HL-60 (cell line): ENCODE measurements at regions not wholly inside any gene's neighbourhood (a gene's known extent, or its start where the extent isn't known, plus 50 kb on each side); places are given as distances from the start of the nearest gene placed in this dataset.
"Not testable (repeated sequence)": the region's sequence is repeated elsewhere in the genome, so short reads cannot be mapped to it uniquely, and the experiment has no call there.

Experiments
- DNase-seq, 2 experiments: peaks; one replicate each; pipeline ENCODE4 v3.0.0-alpha.2; 2010 to 2020; ENCODE audit warnings: low read depth in 1 of 2, low spot score in 1 of 2
- H3K27ac ChIP-seq: fragments of 250-450 bp; sonication (Bioruptor Pico); replicated peaks from 2 replicates; pipeline ENCODE4 v1.5.1; 2020; ENCODE audit warnings: mild to moderate bottlenecking, moderate library complexity
- H3K27me3 ChIP-seq: fragments of 250-450 bp; sonication (Bioruptor Pico); 2 replicates; pipeline ENCODE4 v1.5.1; 2021; ENCODE audit warnings: mild to moderate bottlenecking, moderate library complexity; ENCODE audit not compliant: insufficient read depth, poor library complexity, severe bottlenecking
- H3K4me3 ChIP-seq: replicated peaks from 2 replicates; pipeline ENCODE4 v1.5.1; 2011; ENCODE audit warnings: mild to moderate bottlenecking, control low read depth, low read length; ENCODE audit not compliant: insufficient read depth
- GABPA ChIP-seq: IDR thresholded peaks from 2 replicates; pipeline ENCODE4 v1.6.1; 2012; ENCODE audit warnings: low read depth
- POLR2AphosphoS5 ChIP-seq: IDR thresholded peaks from 2 replicates; pipeline ENCODE4 v1.6.1; 2012; ENCODE audit warnings: low read depth
- SPI1 ChIP-seq: IDR thresholded peaks from 2 replicates; pipeline ENCODE4 v1.6.1; 2012; ENCODE audit warnings: low read depth, mild to moderate bottlenecking, borderline replicate concordance
- TF ChIP-seq, protein P1 (sequence below): IDR thresholded peaks from one replicate; pipeline ENCODE4 v1.5.1; 2011; ENCODE audit warnings: low read length, control low read depth, inconsistent platforms; ENCODE audit not compliant: insufficient read depth
- TF ChIP-seq, protein P2 (sequence below): IDR thresholded peaks from 2 replicates; pipeline ENCODE4 v1.6.1; 2012; ENCODE audit warnings: low read depth; ENCODE audit not compliant: insufficient replicate concordance

DNA sequence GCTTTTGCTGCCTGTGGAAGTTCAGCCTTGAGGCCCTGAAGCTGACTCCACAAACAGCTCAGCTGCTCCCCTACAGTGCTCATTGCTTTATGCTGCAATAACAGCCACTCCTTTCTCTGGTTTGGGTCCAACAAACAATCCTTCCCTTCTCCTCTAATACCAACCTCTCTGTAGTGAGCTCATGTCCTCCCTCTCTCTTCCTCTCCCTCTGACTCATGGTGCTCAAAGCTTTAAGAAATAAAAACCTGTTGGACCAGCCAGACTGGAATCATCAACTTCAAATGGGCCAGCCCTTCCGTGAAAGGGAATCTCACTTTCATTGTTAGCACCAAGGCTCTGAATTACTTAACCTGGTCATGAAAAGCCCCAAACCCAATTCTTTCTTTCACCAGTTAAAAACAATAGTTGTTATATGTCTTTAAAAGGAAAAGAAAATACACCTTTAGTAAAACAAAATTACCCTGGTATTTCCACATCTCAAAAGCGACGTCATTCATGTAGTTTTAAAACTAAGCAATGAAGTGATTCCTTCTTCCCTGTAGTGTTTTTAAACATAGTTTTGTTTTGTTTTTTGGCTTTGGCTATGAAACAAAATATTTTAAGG is 126.4 kb downstream of the DUSP6 start:
- DNase-seq: no peak
- Histone ChIP-seq H3K4me3 (no peak overlapping the region), H3K27me3 (no peaks in the 10 kb centered on the region), H3K27ac (no peak overlapping the region)
- TF ChIP-seq, protein P1, sequence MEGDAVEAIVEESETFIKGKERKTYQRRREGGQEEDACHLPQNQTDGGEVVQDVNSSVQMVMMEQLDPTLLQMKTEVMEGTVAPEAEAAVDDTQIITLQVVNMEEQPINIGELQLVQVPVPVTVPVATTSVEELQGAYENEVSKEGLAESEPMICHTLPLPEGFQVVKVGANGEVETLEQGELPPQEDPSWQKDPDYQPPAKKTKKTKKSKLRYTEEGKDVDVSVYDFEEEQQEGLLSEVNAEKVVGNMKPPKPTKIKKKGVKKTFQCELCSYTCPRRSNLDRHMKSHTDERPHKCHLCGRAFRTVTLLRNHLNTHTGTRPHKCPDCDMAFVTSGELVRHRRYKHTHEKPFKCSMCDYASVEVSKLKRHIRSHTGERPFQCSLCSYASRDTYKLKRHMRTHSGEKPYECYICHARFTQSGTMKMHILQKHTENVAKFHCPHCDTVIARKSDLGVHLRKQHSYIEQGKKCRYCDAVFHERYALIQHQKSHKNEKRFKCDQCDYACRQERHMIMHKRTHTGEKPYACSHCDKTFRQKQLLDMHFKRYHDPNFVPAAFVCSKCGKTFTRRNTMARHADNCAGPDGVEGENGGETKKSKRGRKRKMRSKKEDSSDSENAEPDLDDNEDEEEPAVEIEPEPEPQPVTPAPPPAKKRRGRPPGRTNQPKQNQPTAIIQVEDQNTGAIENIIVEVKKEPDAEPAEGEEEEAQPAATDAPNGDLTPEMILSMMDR: no peak
- no peak for TF ChIP-seq POLR2AphosphoS5

DNA sequence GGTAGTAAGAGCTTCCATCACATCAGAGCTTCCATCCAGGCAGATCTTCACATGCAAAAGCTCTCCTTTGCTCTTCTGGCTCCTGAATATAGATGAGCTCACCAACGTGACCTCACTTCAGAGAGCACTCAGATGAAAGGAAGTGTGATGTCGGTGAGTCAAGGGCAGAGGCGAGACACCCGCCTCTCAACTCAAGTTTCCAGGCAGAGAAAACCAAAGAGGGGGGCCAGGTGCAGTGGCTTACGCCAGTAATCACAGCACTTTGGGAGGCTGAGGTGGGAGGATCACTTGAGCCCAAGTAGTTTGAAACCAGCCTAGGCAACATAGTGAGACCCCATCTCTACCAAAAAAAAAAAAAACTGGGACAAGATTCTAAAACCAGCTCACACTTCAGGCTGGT is 126.9 kb downstream of the DUSP6 start:
- no peak for DNase-seq
- Histone ChIP-seq H3K27me3 (no peaks in the 10 kb centered on the region), H3K4me3 (no peak overlapping the region), H3K27ac (no peak overlapping the region)
- TF ChIP-seq SPI1: no peak
- TF ChIP-seq, protein P2, sequence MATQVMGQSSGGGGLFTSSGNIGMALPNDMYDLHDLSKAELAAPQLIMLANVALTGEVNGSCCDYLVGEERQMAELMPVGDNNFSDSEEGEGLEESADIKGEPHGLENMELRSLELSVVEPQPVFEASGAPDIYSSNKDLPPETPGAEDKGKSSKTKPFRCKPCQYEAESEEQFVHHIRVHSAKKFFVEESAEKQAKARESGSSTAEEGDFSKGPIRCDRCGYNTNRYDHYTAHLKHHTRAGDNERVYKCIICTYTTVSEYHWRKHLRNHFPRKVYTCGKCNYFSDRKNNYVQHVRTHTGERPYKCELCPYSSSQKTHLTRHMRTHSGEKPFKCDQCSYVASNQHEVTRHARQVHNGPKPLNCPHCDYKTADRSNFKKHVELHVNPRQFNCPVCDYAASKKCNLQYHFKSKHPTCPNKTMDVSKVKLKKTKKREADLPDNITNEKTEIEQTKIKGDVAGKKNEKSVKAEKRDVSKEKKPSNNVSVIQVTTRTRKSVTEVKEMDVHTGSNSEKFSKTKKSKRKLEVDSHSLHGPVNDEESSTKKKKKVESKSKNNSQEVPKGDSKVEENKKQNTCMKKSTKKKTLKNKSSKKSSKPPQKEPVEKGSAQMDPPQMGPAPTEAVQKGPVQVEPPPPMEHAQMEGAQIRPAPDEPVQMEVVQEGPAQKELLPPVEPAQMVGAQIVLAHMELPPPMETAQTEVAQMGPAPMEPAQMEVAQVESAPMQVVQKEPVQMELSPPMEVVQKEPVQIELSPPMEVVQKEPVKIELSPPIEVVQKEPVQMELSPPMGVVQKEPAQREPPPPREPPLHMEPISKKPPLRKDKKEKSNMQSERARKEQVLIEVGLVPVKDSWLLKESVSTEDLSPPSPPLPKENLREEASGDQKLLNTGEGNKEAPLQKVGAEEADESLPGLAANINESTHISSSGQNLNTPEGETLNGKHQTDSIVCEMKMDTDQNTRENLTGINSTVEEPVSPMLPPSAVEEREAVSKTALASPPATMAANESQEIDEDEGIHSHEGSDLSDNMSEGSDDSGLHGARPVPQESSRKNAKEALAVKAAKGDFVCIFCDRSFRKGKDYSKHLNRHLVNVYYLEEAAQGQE: no peak
- no peak for TF ChIP-seq POLR2AphosphoS5
- TF ChIP-seq GABPA: no peak
- TF ChIP-seq, protein P1: no peak

DNA sequence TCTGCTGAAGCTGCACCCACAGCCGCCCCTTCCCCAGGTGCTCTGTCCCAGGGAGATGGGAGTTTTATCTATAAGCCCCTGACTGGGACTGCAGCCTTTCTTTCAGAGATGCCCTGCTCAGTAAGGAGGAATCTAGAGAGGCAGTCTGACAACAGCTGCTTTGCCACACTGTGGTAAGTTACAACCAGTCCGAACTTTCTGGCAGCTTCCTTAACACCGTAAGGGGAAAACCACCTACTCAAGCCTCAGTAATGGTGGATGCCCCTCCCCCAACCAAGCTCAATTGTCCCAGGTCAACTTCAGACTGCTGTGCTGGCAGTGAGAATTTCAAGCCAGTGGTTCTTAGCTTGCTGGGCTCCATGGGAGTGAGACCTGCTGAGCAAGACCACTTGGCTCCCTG is 129.7 kb downstream of the DUSP6 start:
- H3K4me3 ChIP-seq, DNase-seq, H3K27me3 ChIP-seq, H3K27ac ChIP-seq: not testable (repeated sequence)

DNA sequence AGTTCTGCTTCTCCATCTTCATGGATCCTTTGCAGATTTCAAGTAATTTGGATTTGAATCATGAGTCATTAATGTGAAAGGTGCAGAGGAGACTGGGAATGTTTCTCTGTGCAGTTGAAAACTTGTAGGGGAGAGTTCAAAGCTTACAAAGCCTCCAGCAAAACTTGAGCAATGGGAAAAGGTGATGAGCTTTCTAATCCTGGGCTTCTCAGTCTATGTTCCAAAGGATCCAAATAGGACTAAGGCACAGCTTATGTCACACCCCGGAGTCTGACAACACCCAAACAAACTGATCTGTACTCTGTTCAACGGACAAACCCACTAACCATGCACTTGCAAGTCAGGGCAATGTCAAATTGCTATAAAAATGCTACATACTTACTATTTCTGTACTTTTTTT is 134.8 kb downstream of the DUSP6 start:
- Histone ChIP-seq H3K4me3 (no peak overlapping the region), H3K27me3 (no peaks in the 10 kb centered on the region), H3K27ac (no peak overlapping the region)
- TF ChIP-seq, protein P2: no peak
- TF ChIP-seq, protein P1: no peak
- TF ChIP-seq SPI1 (no peak), GABPA (no peak), POLR2AphosphoS5 (no peak)
- no peak for DNase-seq
